ENCODE measurements at regions not wholly inside any gene's neighbourhood (a gene's known extent, or its start where the extent isn't known, plus 50 kb on each side); places are given as distances from the start of the nearest gene placed in this dataset.

DNA sequence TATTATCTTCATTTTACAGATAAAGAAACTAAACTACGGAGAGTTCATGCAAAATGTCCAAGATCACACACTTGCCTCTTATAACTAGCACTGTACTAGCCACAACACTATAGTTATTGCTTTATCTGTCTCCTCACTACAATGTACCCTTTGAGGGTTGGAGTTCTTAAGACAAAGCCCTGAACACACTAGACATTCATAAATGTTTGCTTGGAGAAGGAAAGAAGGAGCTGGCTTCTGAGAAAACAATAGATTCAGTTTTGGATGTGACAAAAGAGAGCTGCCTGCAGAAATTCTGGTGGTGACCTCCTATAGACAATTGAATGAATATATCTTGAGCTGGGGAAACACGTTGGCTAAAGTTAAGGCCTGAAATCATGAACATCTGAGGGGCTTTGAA is 169.9 kb upstream of the ARHGEF26 start:
- Mint-ChIP-seq H3K9me3 (ENCODE audit: unreplicated experiment) (no peaks in the 10 kb centered on the region), H3K27ac (ENCODE audit: unreplicated experiment) (no peak overlapping the region), H3K4me3 (ENCODE audit: unreplicated experiment) (no peak overlapping the region), H3K4me1 (ENCODE audit: low read depth, unreplicated experiment) (no peaks in the 10 kb centered on the region), H3K36me3 (ENCODE audit: insufficient read depth, unreplicated experiment) (no peaks in the 10 kb centered on the region), H3K27me3 (ENCODE audit: insufficient read depth, unreplicated experiment) (peaks cover 2% of the 10 kb centered on the region)
- CTCF ChIA-PET: no interaction called here
- TF ChIP-seq CTCF (IDR thresholded peaks at IDR 0.05; ENCODE audit: insufficient read depth in 1 of 2, low read depth in 1 of 2, low read length in 1 of 2, severe bottlenecking in 1 of 2, unreplicated experiment in 1 of 2): no peak
- no peak for DNase-seq
- no peak overlapping the region for H3K4me3 ChIP-seq (ENCODE audit: low read depth, low read length)
- intact Hi-C loops (cut with micrococcal nuclease; ENCODE audit: unreplicated experiment): no loop called here
- H3K9me3 ChIP-seq: no peaks in the 10 kb centered on the region
- POLR2A ChIA-PET: no interaction called here
- H3K36me3 ChIP-seq (ENCODE audit: control insufficient read depth, insufficient read depth, low read length): no peaks in the 10 kb centered on the region
- H3K4me1 ChIP-seq: no peaks in the 10 kb centered on the region
- H3K27me3 ChIP-seq (replicated peaks; ENCODE audit: control insufficient read depth, insufficient read depth, low read length): no peaks in the 10 kb centered on the region
- no TSS peak for BruUV-seq (replicated peaks)

DNA sequence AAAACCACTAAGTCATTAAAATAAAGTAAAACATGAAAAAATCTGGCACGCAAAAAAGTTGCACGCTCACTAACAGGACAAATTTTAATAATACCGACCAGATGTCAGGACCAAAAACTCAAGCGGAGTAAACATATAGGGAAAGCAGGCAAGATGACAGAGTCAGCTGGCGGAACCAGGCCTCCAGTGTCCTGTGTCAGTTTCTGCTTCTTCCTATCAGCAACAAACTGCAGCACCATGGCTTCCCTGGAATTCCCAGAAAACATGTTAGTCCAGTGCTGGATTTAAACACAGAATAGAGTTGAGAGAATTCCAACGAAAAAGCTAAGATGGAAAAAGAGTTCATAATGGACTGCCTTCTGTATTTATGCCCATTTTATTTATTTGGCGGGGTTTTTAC is 169.1 kb upstream of the ARHGEF26 start:
- H3K27me3 ChIP-seq (replicated peaks; ENCODE audit: control insufficient read depth, insufficient read depth, low read length): no peaks in the 10 kb centered on the region
- ChIA-PET CTCF (no interaction called here), POLR2A (no interaction called here)
- H3K4me3 ChIP-seq (ENCODE audit: low read depth, low read length): no peak overlapping the region
- no peak for DNase-seq
- no peaks in the 10 kb centered on the region for H3K36me3 ChIP-seq (ENCODE audit: control insufficient read depth, insufficient read depth, low read length)
- Mint-ChIP-seq H3K4me1 (ENCODE audit: low read depth, unreplicated experiment) (no peaks in the 10 kb centered on the region), H3K4me3 (ENCODE audit: unreplicated experiment) (no peak overlapping the region), H3K27me3 (ENCODE audit: insufficient read depth, unreplicated experiment) (peaks cover 2% of the 10 kb centered on the region), H3K36me3 (ENCODE audit: insufficient read depth, unreplicated experiment) (no peaks in the 10 kb centered on the region), H3K27ac (ENCODE audit: unreplicated experiment) (no peak overlapping the region), H3K9me3 (ENCODE audit: unreplicated experiment) (no peaks in the 10 kb centered on the region)
- H3K9me3 ChIP-seq: no peaks in the 10 kb centered on the region
- no peaks in the 10 kb centered on the region for H3K4me1 ChIP-seq
- TF ChIP-seq CTCF (IDR thresholded peaks at IDR 0.05; ENCODE audit: insufficient read depth in 1 of 2, low read depth in 1 of 2, low read length in 1 of 2, severe bottlenecking in 1 of 2, unreplicated experiment in 1 of 2): no peak
- intact Hi-C loops (cut with micrococcal nuclease; ENCODE audit: unreplicated experiment): no loop called here
- no TSS peak for BruUV-seq (replicated peaks)

GRCh38 chr3:153956613-153957012 is 164.6 kb upstream of the ARHGEF26 start:
- Histone ChIP-seq H3K36me3 (ENCODE audit: control insufficient read depth, insufficient read depth, low read length) (no peaks in the 10 kb centered on the region), H3K4me3 (ENCODE audit: low read depth, low read length) (no peak overlapping the region), H3K27me3 (replicated peaks; ENCODE audit: control insufficient read depth, insufficient read depth, low read length) (no peaks in the 10 kb centered on the region), H3K9me3 (no peaks in the 10 kb centered on the region), H3K4me1 (no peaks in the 10 kb centered on the region)
- H3K9me3 Mint-ChIP-seq (ENCODE audit: unreplicated experiment): no peaks in the 10 kb centered on the region
- no peak overlapping the region for H3K27ac Mint-ChIP-seq (ENCODE audit: unreplicated experiment)
- no peaks in the 10 kb centered on the region for H3K4me1 Mint-ChIP-seq (ENCODE audit: low read depth, unreplicated experiment)
- POLR2A ChIA-PET: no interaction called here
- CTCF ChIA-PET: no interaction called here
- TF ChIP-seq CTCF (IDR thresholded peaks at IDR 0.05; ENCODE audit: insufficient read depth in 1 of 2, low read depth in 1 of 2, low read length in 1 of 2, severe bottlenecking in 1 of 2, unreplicated experiment in 1 of 2): no peak
- H3K36me3 Mint-ChIP-seq (ENCODE audit: insufficient read depth, unreplicated experiment): no peaks in the 10 kb centered on the region
- no peak overlapping the region for H3K4me3 Mint-ChIP-seq (ENCODE audit: unreplicated experiment)
- BruUV-seq (replicated peaks): no TSS peak
- intact Hi-C loops (cut with micrococcal nuclease; ENCODE audit: unreplicated experiment): no loop called here
- DNase-seq: no peak
- peaks cover 2% of the 10 kb centered on the region for H3K27me3 Mint-ChIP-seq (ENCODE audit: insufficient read depth, unreplicated experiment)

Data from Caco-2 (cell line).